Liver (tissue), 8 donors: ENCODE measurements at regions not wholly inside any gene's neighbourhood (a gene's known extent, or its start where the extent isn't known, plus 50 kb on each side); places are given as distances from the start of the nearest gene placed in this dataset.

ENCODE experiments used
- DNase-seq: peaks from one replicate; pipeline ENCODE4 v3.0.0-alpha.2; 2017; ENCODE audit warnings: low spot score
- H3K27ac ChIP-seq, 2 donors: one replicate each; pipeline ENCODE4 v1.7.0; 2013; ENCODE audit warnings: inconsistent platforms in 2 of 2, low read length in 2 of 2, control low read depth in 1 of 2, low read depth in 1 of 2, mild to moderate bottlenecking in 1 of 2
- H3K27me3 ChIP-seq, 4 donors: one replicate each; pipeline versions ENCODE4 v1.6.1 to v1.7.0; 2013; ENCODE audit warnings: low read length in 3 of 4, inconsistent platforms in 1 of 4, mild to moderate bottlenecking in 1 of 4, moderate library complexity in 1 of 4; ENCODE audit not compliant: control insufficient read depth in 4 of 4, insufficient read depth in 4 of 4
- H3K36me3 ChIP-seq, 4 donors: one replicate each; pipeline versions ENCODE4 v1.6.1 to v1.7.0; 2013; ENCODE audit warnings: low read length in 3 of 4, mild to moderate bottlenecking in 3 of 4, low read depth in 1 of 4, moderate library complexity in 1 of 4; ENCODE audit not compliant: control insufficient read depth in 4 of 4, insufficient read depth in 3 of 4
- H3K4me1 ChIP-seq, 4 donors: one replicate each; pipeline versions ENCODE4 v1.6.1 to v1.7.0; 2013; ENCODE audit warnings: low read length in 3 of 4, mild to moderate bottlenecking in 3 of 4, moderate library complexity in 1 of 4; ENCODE audit not compliant: control insufficient read depth in 4 of 4, insufficient read depth in 4 of 4
- H3K4me3 ChIP-seq, 3 donors: one replicate each; pipeline versions ENCODE4 v1.6.1 to v1.7.0; 2013; ENCODE audit warnings: low read length in 3 of 3, control low read depth in 1 of 3, low read depth in 1 of 3, mild to moderate bottlenecking in 1 of 3
- H3K9ac ChIP-seq, 2 donors: one replicate each; pipeline ENCODE4 v1.7.0; 2013; ENCODE audit warnings: low read length in 2 of 2, mild to moderate bottlenecking in 2 of 2, moderate library complexity in 2 of 2, control low read depth in 1 of 2, low read depth in 1 of 2
- H3K9me3 ChIP-seq, 4 donors: one replicate each; pipeline versions ENCODE4 v1.6.1 to v1.7.0; 2013; ENCODE audit warnings: low read length in 3 of 4; ENCODE audit not compliant: control insufficient read depth in 4 of 4
- ATF3 ChIP-seq: IDR thresholded peaks from 2 replicates; pipeline ENCODE4 v1.6.1; 2016; ENCODE audit warnings: antibody characterized with exemption
- EGR1 ChIP-seq, 2 donors: IDR thresholded peaks; 2 replicates each; pipeline ENCODE4 v1.6.1; 2016 to 2018; ENCODE audit warnings: antibody characterized with exemption in 2 of 2, low read depth in 2 of 2
- FOXA1 ChIP-seq: IDR thresholded peaks from 2 replicates; pipeline ENCODE4 v1.6.1; 2016; ENCODE audit warnings: antibody characterized with exemption
- FOXA2 ChIP-seq: IDR thresholded peaks from 2 replicates; pipeline ENCODE4 v1.6.1; 2016; ENCODE audit warnings: antibody characterized with exemption
- HNF4A ChIP-seq, 2 donors: conservative IDR thresholded peaks; 2 replicates each; pipeline ENCODE4 v1.6.1; 2016; ENCODE audit warnings: antibody characterized with exemption in 2 of 2, mild to moderate bottlenecking in 2 of 2
- HNF4G ChIP-seq: IDR thresholded peaks from 2 replicates; pipeline ENCODE4 v1.6.1; 2016; ENCODE audit warnings: antibody characterized with exemption
- JUND ChIP-seq, 2 donors: IDR thresholded peaks; 2 replicates each; pipeline ENCODE4 v1.6.1; 2016; ENCODE audit warnings: antibody characterized with exemption in 2 of 2
- MAX ChIP-seq: IDR thresholded peaks from 2 replicates; pipeline ENCODE4 v1.6.1; 2016; ENCODE audit warnings: antibody characterized with exemption
- NR2F2 ChIP-seq: IDR thresholded peaks from 2 replicates; pipeline ENCODE4 v1.6.1; 2016; ENCODE audit warnings: antibody characterized with exemption
- RAD21 ChIP-seq, 2 donors: IDR thresholded peaks; 2 replicates each; pipeline ENCODE4 v1.6.1; 2016; ENCODE audit warnings: antibody characterized with exemption in 2 of 2, mild to moderate bottlenecking in 2 of 2
- RXRA ChIP-seq, 2 donors: IDR thresholded peaks; 2 replicates each; pipeline ENCODE4 v1.6.1; 2017 to 2018; ENCODE audit warnings: antibody characterized with exemption in 2 of 2, mild to moderate bottlenecking in 1 of 2
- TAF1 ChIP-seq: conservative IDR thresholded peaks from 2 replicates; pipeline ENCODE4 v1.6.1; 2016; ENCODE audit warnings: antibody characterized with exemption, mild to moderate bottlenecking
- ZBTB33 ChIP-seq: IDR thresholded peaks from 2 replicates; pipeline ENCODE4 v1.6.1; 2016; ENCODE audit warnings: antibody characterized with exemption
- WGBS: extraction: QIAGEN DNeasy Blood & Tissue Kit; methylation state at CpG from one replicate; pipeline ENCODE4 v1.1.7; 2013; 5-methylcytosine and 5-hydroxymethylcytosine counted together
- TF ChIP-seq, protein P1 (sequence below): fragments of 150-350 bp; IDR thresholded peaks from 2 replicates; pipeline ENCODE4 v1.5.1; 2017; ENCODE audit warnings: improper control_type of control experiment, low read depth, low read length; ENCODE audit not compliant: missing input control
- donor health status: healthy.
- donor health status: healthy.
- donor health status: healthy.
- donor health status: healthy.
- donor health status: healthy.

GRCh38 chr2:23005469-23005868 is 379.5 kb upstream of the KLHL29 start:
- no peak overlapping the region for H3K9ac ChIP-seq
- TF ChIP-seq ZBTB33 (no peak), RAD21 (IDR thresholded peaks at IDR 0.05) (no peak), MAX (no peak)
- H3K27ac ChIP-seq = no peak overlapping the region
- 98% methylated on average over 4 of the region's 4 CpGs for WGBS
- H3K4me1 ChIP-seq = no peaks in the 10 kb centered on the region
- H3K4me3 ChIP-seq = no peak overlapping the region
- no peaks in the 10 kb centered on the region for H3K9me3 ChIP-seq
- no peak for DNase-seq
- H3K27me3 ChIP-seq = no peaks in the 10 kb centered on the region
- no peaks in the 10 kb centered on the region for H3K36me3 ChIP-seq

GRCh38 chr2:23007631-23008235 is 377.2 kb upstream of the KLHL29 start:
- H3K9ac ChIP-seq = no peak overlapping the region
- H3K27me3 ChIP-seq = no peaks in the 10 kb centered on the region
- TF ChIP-seq RAD21 (IDR thresholded peaks at IDR 0.05) (no peak), ATF3 (no peak), RXRA (IDR thresholded peaks at IDR 0.05) (no peak), HNF4G (no peak), FOXA2 (no peak), JUND (IDR thresholded peaks at IDR 0.05) (no peak)
- TF ChIP-seq, protein P1, sequence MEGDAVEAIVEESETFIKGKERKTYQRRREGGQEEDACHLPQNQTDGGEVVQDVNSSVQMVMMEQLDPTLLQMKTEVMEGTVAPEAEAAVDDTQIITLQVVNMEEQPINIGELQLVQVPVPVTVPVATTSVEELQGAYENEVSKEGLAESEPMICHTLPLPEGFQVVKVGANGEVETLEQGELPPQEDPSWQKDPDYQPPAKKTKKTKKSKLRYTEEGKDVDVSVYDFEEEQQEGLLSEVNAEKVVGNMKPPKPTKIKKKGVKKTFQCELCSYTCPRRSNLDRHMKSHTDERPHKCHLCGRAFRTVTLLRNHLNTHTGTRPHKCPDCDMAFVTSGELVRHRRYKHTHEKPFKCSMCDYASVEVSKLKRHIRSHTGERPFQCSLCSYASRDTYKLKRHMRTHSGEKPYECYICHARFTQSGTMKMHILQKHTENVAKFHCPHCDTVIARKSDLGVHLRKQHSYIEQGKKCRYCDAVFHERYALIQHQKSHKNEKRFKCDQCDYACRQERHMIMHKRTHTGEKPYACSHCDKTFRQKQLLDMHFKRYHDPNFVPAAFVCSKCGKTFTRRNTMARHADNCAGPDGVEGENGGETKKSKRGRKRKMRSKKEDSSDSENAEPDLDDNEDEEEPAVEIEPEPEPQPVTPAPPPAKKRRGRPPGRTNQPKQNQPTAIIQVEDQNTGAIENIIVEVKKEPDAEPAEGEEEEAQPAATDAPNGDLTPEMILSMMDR = no peak
- no peak for DNase-seq
- H3K9me3 ChIP-seq = no peaks in the 10 kb centered on the region
- no peak overlapping the region for H3K4me3 ChIP-seq
- peaks cover 0 to under 1% (median 0%) of the 10 kb centered on the region in 4 donors for H3K4me1 ChIP-seq
- 83% methylated on average over 1 of the region's 1 CpG for WGBS
- H3K27ac ChIP-seq = no peak overlapping the region
- no peaks in the 10 kb centered on the region for H3K36me3 ChIP-seq

DNA sequence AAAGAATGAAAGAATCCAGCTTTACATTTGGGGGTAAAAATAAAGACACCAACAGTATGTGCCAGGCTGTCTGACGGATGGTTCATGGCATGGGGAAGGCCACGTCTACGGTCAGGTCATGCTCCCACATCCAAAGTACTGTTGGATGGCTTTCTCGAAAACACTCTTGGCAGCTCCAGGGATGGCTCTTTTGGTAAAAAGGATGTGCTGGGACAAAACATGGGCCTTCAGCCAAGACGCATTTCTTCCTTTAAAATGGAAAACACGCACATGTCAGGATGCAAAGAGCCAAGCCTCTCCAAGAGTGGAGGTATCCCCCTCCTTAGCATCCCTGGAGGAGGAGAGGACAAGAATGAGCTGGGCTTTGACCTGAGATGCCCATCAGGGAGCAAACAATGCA is 376.5 kb upstream of the KLHL29 start:
- Histone ChIP-seq H3K4me1 (peaks cover 0 to 6% (median 3%) of the 10 kb centered on the region in 4 donors), H3K27me3 (no peaks in the 10 kb centered on the region), H3K4me3 (no peak overlapping the region), H3K9ac (no peak overlapping the region), H3K36me3 (no peaks in the 10 kb centered on the region), H3K9me3 (no peaks in the 10 kb centered on the region), H3K27ac (no peak overlapping the region)
- no peak for DNase-seq
- TF ChIP-seq FOXA1 = no peak
- TF ChIP-seq RAD21 (IDR thresholded peaks at IDR 0.05) = no peak
- peak; percentile 50 for TF ChIP-seq NR2F2
- TF ChIP-seq HNF4A (conservative IDR thresholded peaks at IDR 0.05) = no peak
- TF ChIP-seq TAF1 = no peak
- no peak for TF ChIP-seq EGR1 (IDR thresholded peaks at IDR 0.05; ENCODE audit: low read depth in 2 of 2)
- WGBS = 88% methylated on average over 6 of the region's 6 CpGs
